Middle frontal gyrus (tissue), 1 donor: ENCODE measurements at regions not wholly inside any gene's neighbourhood (a gene's known extent, or its start where the extent isn't known, plus 50 kb on each side); places are given as distances from the start of the nearest gene placed in this dataset.

ENCODE experiments used
- DNase-seq: peaks from one replicate; pipeline ENCODE4 v3.0.0-alpha.2; 2015; ENCODE audit warnings: low spot score; ENCODE audit errors: extremely low spot score

- no peak for DNase-seq
Measured at GRCh38 chr10:8946451-8946850, 892.0 kb downstream of the GATA3 start.

GRCh38 chr10:8950978-8951377 lies 896.5 kb downstream of the GATA3 start:
- DNase-seq: no peak

GRCh38 chr10:8951440-8952089 lies 897.1 kb downstream of the GATA3 start:
- no peak for DNase-seq

- no peak for DNase-seq
Measured at GRCh38 chr10:8956400-8956799, 901.9 kb downstream of the GATA3 start.

- no peak for DNase-seq
Measured at GRCh38 chr10:8962249-8962648, 907.8 kb downstream of the GATA3 start.

- DNase-seq: no peak
Measured at GRCh38 chr10:8967061-8967460, 912.6 kb downstream of the GATA3 start.

GRCh38 chr10:8969853-8970252 lies 915.4 kb downstream of the GATA3 start:
- DNase-seq: no peak

GRCh38 chr10:8975535-8975934 lies 921.0 kb downstream of the GATA3 start:
- no peak for DNase-seq

GRCh38 chr10:8978100-8978499 lies 923.6 kb downstream of the GATA3 start:
- no peak for DNase-seq

GRCh38 chr10:8979976-8980375 lies 925.5 kb downstream of the GATA3 start:
- DNase-seq: no peak

- DNase-seq: no peak
Measured at GRCh38 chr10:8981277-8981676, 926.8 kb downstream of the GATA3 start.

- no peak for DNase-seq
Measured at GRCh38 chr10:8985651-8986050, 931.2 kb downstream of the GATA3 start.

- no peak for DNase-seq
Measured at GRCh38 chr10:8986975-8987374, 932.5 kb downstream of the GATA3 start.

GRCh38 chr10:8987712-8988111 lies 933.2 kb downstream of the GATA3 start:
- no peak for DNase-seq

- no peak for DNase-seq
Measured at GRCh38 chr10:8990280-8990987, 935.9 kb downstream of the GATA3 start.

- DNase-seq: no peak
Measured at GRCh38 chr10:8992009-8992408, 937.5 kb downstream of the GATA3 start.

GRCh38 chr10:8993864-8994263 lies 939.4 kb downstream of the GATA3 start:
- DNase-seq: no peak

- DNase-seq: no peak
Measured at GRCh38 chr10:8998751-8999150, 944.3 kb downstream of the GATA3 start.

- DNase-seq: no peak
Measured at GRCh38 chr10:9003122-9003521, 948.6 kb downstream of the GATA3 start.

GRCh38 chr10:9004736-9005135 lies 950.2 kb downstream of the GATA3 start:
- DNase-seq: no peak

GRCh38 chr10:9009505-9009904 lies 955.0 kb downstream of the GATA3 start:
- no peak for DNase-seq

GRCh38 chr10:9010093-9010492 lies 955.6 kb downstream of the GATA3 start:
- no peak for DNase-seq
